ENCODE measurements at regions not wholly inside any gene's neighbourhood (a gene's known extent, or its start where the extent isn't known, plus 50 kb on each side); places are given as distances from the start of the nearest gene placed in this dataset.

- Histone ChIP-seq H3K4me1 (ENCODE audit: control insufficient read depth, extremely low read depth, insufficient read depth, low read length) (no peaks in the 10 kb centered on the region), H3K9me1 (replicated peaks; ENCODE audit: control insufficient read depth, extremely low read depth, insufficient read depth, low read length) (no peaks in the 10 kb centered on the region), H3K27ac (ENCODE audit: insufficient read depth, low read depth, low read length) (no peak overlapping the region), H3K27me3 (ENCODE audit: control insufficient read depth in 2 of 2, insufficient read depth in 2 of 2, low read length in 2 of 2) (peaks cover 16 to 19% of the 10 kb centered on the region in 2 experiments), H3K36me3 (ENCODE audit: control insufficient read depth in 2 of 2, extremely low read depth in 1 of 2, insufficient read depth in 2 of 2, low read length in 2 of 2) (no peaks in the 10 kb centered on the region), H3K4me2 (ENCODE audit: insufficient read depth, low read length) (no peak overlapping the region), H3K9ac (replicated peaks; ENCODE audit: extremely low read depth, insufficient read depth, low read length) (no peak overlapping the region), H3K4me3 (replicated peaks in 1 of 3; ENCODE audit: insufficient read depth in 1 of 3, low read depth in 1 of 3, low read length in 3 of 3) (no peak overlapping the region), H3K9me3 (replicated peaks; ENCODE audit: control insufficient read depth, insufficient read depth, low read length) (no peaks in the 10 kb centered on the region), H4K20me1 (replicated peaks; ENCODE audit: control insufficient read depth, extremely low read depth, insufficient read depth, low read length) (no peaks in the 10 kb centered on the region), H2AFZ (ENCODE audit: low read depth, low read length) (no peak overlapping the region), H3K79me2 (ENCODE audit: control insufficient read depth, insufficient read depth, low read length) (no peaks in the 10 kb centered on the region)
- intact Hi-C loops (cut with micrococcal nuclease) (loop anchor here (5.0 kb wide), 1 partner anchor 260 kb away; no protein-coding TSS in a partner anchor), dilution Hi-C loops (cut with MboI; ENCODE audit: extremely low pct_ligation_motif_present, low sequenced_read_pairs) (no loop called here)
- BruUV-seq (replicated peaks) = no TSS peak
- FAIRE-seq (no peak), DNase-seq (ENCODE audit: low read depth, low spot score) (peak; percentile 9)
- TF ChIP-seq GATA2 (IDR thresholded peaks at IDR 0.05; ENCODE audit: insufficient read depth, insufficient read length, low read depth, low read length) (no peak), CTCF (IDR thresholded peaks at IDR 0.05; ENCODE audit: extremely low read depth in 1 of 2, insufficient read depth in 1 of 2, low read depth in 1 of 2, low read length in 2 of 2) (peak in 1 of 2 donors; percentile 40)
- POLR2A ChIA-PET = no interaction called here
- CTCF ChIA-PET = interaction anchor here (1.2 kb wide), 1 partner anchor 455 kb away, joined by 4 read pairs; no protein-coding TSS in a partner anchor
Observed at GRCh38 chr5:34452170-34452828, 203.8 kb upstream of the RAI14 start.

- Histone ChIP-seq H3K36me3 (ENCODE audit: control insufficient read depth in 2 of 2, extremely low read depth in 1 of 2, insufficient read depth in 2 of 2, low read length in 2 of 2) (no peaks in the 10 kb centered on the region), H3K4me1 (ENCODE audit: control insufficient read depth, extremely low read depth, insufficient read depth, low read length) (no peaks in the 10 kb centered on the region), H3K4me2 (ENCODE audit: insufficient read depth, low read length) (no peak overlapping the region), H3K27me3 (ENCODE audit: control insufficient read depth in 2 of 2, insufficient read depth in 2 of 2, low read length in 2 of 2) (peaks cover 11 to 17% of the 10 kb centered on the region in 2 experiments), H3K9ac (replicated peaks; ENCODE audit: extremely low read depth, insufficient read depth, low read length) (no peak overlapping the region), H3K27ac (ENCODE audit: insufficient read depth, low read depth, low read length) (no peak overlapping the region), H3K4me3 (replicated peaks in 1 of 3; ENCODE audit: insufficient read depth in 1 of 3, low read depth in 1 of 3, low read length in 3 of 3) (no peak overlapping the region), H3K9me1 (replicated peaks; ENCODE audit: control insufficient read depth, extremely low read depth, insufficient read depth, low read length) (no peaks in the 10 kb centered on the region), H2AFZ (ENCODE audit: low read depth, low read length) (no peak overlapping the region), H3K79me2 (ENCODE audit: control insufficient read depth, insufficient read depth, low read length) (no peaks in the 10 kb centered on the region), H4K20me1 (replicated peaks; ENCODE audit: control insufficient read depth, extremely low read depth, insufficient read depth, low read length) (no peaks in the 10 kb centered on the region), H3K9me3 (replicated peaks; ENCODE audit: control insufficient read depth, insufficient read depth, low read length) (no peaks in the 10 kb centered on the region)
- CTCF ChIA-PET = interaction anchor here (0.8 kb wide), 1 partner anchor 10 kb away, joined by 5 read pairs; no protein-coding TSS in a partner anchor
- no TSS peak for BruUV-seq (replicated peaks)
- POLR2A ChIA-PET = no interaction called here
- FAIRE-seq (no peak), DNase-seq (ENCODE audit: low read depth, low spot score) (no peak)
- intact Hi-C loops (cut with micrococcal nuclease) = no loop called here
- TF ChIP-seq MYC (IDR thresholded peaks at IDR 0.05; ENCODE audit: low read depth, low read length) (no peak), JUN (IDR thresholded peaks at IDR 0.05; ENCODE audit: borderline replicate concordance, insufficient read depth, insufficient read length, low read depth) (no peak)
- TF ChIP-seq, protein P1, sequence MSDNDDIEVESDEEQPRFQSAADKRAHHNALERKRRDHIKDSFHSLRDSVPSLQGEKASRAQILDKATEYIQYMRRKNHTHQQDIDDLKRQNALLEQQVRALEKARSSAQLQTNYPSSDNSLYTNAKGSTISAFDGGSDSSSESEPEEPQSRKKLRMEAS (IDR thresholded peaks at IDR 0.05; ENCODE audit: insufficient read depth, insufficient read length) = no peak
- dilution Hi-C loops (cut with MboI; ENCODE audit: extremely low pct_ligation_motif_present, low sequenced_read_pairs) = no loop called here
Observed at GRCh38 chr5:34455098-34455497, 201.0 kb upstream of the RAI14 start.
